Sigmoid colon (tissue), 4 donors: ENCODE measurements at regions not wholly inside any gene's neighbourhood (a gene's known extent, or its start where the extent isn't known, plus 50 kb on each side); places are given as distances from the start of the nearest gene placed in this dataset.

Source experiments
- POLR2AphosphoS5 ChIP-seq, 4 donors: sonication (generic); formaldehyde crosslinking; IDR thresholded peaks; one replicate each; pipeline ENCODE4 v1.6.1; 2017; ENCODE audit warnings: antibody characterized with exemption in 4 of 4
- TF ChIP-seq, protein P1 (sequence below), 4 experiments: fragments of 450-650 bp in 3 of 4; fragments of 200-600 bp in 1 of 4; IDR thresholded peaks; one replicate each; pipeline ENCODE4 v1.5.1; 2016 to 2019; ENCODE audit warnings: antibody characterized with exemption in 4 of 4, mild to moderate bottlenecking in 3 of 4, moderate library complexity in 2 of 4

DNA sequence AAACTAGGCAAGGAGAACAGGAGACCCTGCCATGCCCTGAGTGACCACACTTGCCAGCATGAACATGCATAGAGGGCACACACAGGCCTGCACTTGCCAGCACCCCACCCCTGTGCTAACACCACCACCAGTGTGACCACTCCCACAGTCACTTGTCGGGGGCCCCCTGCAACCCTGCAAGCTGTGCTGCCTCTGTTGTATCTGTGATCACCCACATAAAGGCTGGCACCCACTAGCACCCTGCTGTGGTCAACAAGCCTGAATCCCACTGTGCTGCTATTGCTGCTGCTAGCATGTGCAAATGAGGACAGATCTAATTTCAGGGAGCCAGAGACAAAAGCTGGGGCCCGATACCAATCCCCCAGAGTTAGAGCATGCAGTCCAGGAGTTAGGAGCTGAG is 217.7 kb downstream of the GIPC2 start:
- TF ChIP-seq, protein P1, sequence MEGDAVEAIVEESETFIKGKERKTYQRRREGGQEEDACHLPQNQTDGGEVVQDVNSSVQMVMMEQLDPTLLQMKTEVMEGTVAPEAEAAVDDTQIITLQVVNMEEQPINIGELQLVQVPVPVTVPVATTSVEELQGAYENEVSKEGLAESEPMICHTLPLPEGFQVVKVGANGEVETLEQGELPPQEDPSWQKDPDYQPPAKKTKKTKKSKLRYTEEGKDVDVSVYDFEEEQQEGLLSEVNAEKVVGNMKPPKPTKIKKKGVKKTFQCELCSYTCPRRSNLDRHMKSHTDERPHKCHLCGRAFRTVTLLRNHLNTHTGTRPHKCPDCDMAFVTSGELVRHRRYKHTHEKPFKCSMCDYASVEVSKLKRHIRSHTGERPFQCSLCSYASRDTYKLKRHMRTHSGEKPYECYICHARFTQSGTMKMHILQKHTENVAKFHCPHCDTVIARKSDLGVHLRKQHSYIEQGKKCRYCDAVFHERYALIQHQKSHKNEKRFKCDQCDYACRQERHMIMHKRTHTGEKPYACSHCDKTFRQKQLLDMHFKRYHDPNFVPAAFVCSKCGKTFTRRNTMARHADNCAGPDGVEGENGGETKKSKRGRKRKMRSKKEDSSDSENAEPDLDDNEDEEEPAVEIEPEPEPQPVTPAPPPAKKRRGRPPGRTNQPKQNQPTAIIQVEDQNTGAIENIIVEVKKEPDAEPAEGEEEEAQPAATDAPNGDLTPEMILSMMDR (IDR thresholded peaks at IDR 0.05) = no peak
- TF ChIP-seq POLR2AphosphoS5 (IDR thresholded peaks at IDR 0.05) = no peak
